LNCAP (cell line): ENCODE measurements at regions not wholly inside any gene's neighbourhood (a gene's known extent, or its start where the extent isn't known, plus 50 kb on each side); places are given as distances from the start of the nearest gene placed in this dataset.

Source experiments
- TF ChIP-seq, protein P1 (sequence below): fragments of 450-650 bp; IDR thresholded peaks from 2 replicates; pipeline ENCODE4 v1.5.1; 2017; ENCODE audit warnings: mild to moderate bottlenecking

DNA sequence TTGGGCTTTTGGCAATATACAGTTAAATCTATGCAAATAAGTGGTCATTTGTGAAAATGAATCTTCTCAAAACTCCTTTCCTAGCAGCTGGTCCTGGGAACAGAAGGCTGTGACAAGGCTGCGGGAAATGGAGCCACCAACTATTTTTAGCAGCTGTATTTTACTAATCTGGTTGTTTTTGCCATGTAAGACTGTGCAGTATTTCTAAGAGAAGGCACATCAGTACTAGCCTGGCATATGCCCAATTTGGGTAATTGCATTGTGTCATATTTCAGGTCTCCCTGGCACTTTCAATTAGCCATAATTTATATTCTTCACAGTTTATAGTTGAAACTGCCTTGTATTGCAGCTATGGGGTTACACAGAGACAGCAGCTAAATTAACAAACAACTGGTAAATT lies 109.6 kb downstream of the MANEA start:
- TF ChIP-seq, protein P1, sequence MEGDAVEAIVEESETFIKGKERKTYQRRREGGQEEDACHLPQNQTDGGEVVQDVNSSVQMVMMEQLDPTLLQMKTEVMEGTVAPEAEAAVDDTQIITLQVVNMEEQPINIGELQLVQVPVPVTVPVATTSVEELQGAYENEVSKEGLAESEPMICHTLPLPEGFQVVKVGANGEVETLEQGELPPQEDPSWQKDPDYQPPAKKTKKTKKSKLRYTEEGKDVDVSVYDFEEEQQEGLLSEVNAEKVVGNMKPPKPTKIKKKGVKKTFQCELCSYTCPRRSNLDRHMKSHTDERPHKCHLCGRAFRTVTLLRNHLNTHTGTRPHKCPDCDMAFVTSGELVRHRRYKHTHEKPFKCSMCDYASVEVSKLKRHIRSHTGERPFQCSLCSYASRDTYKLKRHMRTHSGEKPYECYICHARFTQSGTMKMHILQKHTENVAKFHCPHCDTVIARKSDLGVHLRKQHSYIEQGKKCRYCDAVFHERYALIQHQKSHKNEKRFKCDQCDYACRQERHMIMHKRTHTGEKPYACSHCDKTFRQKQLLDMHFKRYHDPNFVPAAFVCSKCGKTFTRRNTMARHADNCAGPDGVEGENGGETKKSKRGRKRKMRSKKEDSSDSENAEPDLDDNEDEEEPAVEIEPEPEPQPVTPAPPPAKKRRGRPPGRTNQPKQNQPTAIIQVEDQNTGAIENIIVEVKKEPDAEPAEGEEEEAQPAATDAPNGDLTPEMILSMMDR = no peak

DNA sequence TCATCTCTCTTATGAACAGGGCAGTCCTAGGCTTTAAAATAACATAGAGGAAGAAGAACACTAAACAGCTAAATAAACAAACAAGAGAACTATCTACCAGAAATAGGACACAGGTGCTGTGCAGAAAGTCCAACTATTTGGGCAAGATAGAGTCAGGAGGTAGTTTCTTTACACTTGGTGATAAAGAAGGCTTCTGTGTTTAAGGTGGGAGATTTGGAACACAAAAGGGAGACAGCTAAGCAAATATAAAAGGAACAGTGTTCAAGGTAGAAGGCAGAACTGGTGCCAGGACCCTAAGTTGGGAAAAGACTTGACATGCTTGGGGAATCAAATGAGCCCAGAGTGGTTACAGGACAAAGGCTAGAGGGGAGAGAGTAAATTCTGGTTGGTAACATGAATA lies 110.5 kb downstream of the MANEA start:
- TF ChIP-seq, protein P1 = no peak

DNA sequence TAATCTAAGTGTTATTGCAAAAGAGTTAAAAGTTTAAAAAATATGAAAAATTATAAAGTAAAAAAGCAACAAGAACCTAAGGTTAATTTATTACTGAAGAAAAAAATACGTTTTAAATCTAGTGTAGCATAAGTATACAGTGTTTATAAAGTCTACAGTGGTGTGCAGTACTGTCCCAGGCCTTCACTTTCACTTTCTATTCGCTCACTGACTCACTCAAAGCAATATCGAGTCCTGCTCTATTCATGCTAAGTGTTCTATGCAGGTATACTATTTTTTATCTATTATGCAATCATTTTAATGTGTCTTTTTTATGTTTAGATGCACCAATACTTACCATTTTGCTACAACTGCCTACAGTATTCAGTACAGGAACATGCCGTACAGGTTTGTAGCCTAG lies 113.0 kb downstream of the MANEA start:
- TF ChIP-seq, protein P1 = no peak

DNA sequence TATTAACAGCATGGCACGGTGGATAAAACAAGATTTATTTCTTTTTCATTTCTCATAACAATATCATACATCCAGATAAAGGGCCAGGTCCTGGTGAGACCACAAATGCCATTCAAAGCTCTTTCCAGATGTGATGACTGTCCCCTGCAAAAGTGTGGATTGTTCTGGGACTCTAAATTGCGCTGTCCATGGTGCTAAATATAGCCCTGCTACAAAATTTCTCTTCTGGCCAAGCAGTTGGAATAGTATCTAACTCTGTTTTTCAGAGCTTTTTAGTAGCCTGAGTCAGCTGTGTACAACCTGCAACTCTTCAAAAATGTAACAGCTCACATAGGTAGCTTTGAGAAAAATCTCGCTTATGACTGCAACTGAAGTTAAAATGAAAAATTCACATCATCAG lies 115.8 kb downstream of the MANEA start:
- TF ChIP-seq, protein P1 = no peak

DNA sequence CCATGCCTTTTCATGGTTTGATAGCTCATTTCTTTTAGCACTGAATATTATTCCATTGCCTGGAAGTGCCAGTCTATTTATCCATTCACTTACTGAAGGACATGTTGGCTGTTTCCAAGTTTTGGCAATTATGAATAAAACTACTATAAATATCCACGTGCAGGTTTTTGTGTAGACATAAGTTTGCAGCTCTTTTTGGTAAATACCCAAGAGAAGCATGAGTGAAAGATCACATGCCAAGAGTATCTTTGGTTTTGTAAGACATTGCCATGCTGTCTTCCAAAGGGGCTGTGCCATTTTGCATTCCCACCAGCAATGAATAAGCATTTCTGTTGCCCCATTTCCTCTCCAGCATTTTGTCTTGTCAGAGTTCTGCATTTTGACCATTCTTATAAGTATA lies 120.9 kb downstream of the MANEA start:
- TF ChIP-seq, protein P1 = no peak

DNA sequence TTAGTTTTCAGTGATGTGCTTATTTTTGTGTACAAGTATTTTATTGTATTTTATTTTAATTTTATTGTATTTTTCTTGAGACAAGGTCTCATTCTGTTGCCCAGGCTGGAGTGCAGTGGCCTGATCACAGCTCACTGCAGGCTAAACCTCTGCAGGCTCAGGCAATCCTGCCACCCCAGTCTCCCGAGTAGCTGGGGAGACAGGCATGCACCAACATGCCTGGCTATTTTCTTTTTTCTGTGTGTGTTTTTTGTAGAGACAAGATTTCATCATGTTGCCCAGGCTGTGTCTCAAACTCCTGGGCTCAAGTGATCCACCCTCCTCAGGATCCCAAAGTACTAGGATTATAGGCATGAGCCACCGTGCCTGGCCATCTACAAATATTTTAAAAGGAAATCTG lies 146.3 kb downstream of the MANEA start:
- TF ChIP-seq, protein P1 = no peak

DNA sequence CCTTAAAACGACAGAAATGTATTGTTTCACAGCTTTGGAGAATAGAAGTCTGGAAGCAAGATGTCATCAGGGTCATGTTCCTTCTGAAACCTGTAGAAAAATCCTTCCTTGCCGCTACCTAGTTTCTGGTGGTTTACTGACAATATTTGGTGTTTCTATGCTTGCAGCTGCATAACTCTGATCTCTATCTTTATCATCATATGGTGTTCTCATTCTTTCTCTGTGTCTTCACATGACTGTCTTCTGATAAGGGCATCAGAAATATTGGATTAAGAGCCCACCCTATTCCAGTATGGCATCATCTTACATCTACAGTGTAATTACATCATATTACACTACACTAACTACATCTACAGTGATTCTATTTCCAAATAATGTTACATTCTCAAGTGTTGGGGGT lies 148.0 kb downstream of the MANEA start:
- TF ChIP-seq, protein P1 = no peak

DNA sequence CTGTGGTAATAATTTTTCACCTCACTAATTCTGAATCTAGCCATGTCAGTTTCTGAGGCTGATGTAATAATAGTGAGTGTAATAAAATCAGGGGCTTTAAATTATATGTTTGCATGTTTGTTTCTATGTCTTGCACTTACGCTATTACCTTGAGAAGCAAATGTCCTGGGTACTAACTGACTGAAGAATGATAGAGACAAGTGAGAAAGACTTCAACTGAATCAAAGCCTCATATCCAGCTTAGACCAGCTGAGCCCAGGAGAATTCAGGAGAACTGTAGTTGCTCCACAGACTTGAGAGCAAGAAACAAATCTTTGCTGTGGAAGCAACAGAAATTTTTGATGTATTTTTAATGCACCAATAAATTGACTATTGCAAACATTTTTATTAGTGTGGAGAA lies 162.8 kb downstream of the MANEA start:
- TF ChIP-seq, protein P1 = no peak
